GM21529 (cell line): ENCODE measurements at regions not wholly inside any gene's neighbourhood (a gene's known extent, or its start where the extent isn't known, plus 50 kb on each side); places are given as distances from the start of the nearest gene placed in this dataset.

Experiments used
- ATAC-seq: cut with Tn5 transposase; IDR thresholded peaks from one replicate; pipeline ENCODE4 v1.9.1; 2021; ENCODE audit not compliant: unreplicated experiment

GRCh38 chr12:125222876-125223275 lies 157.6 kb downstream of the AACS start:
- no peak for ATAC-seq

- ATAC-seq = no peak
These were observed 160.4 kb downstream of the AACS start for GRCh38 chr12:125225641-125226040.

- ATAC-seq = no peak
These were observed 163.5 kb downstream of the AACS start for GRCh38 chr12:125228519-125229260.

GRCh38 chr12:125229878-125230530 lies 164.8 kb downstream of the AACS start:
- no peak for ATAC-seq

GRCh38 chr12:125233319-125233718 lies 168.1 kb downstream of the AACS start:
- no peak for ATAC-seq

GRCh38 chr12:125239563-125239962 lies 174.3 kb downstream of the AACS start:
- no peak for ATAC-seq

GRCh38 chr12:125240717-125241116 lies 175.5 kb downstream of the AACS start:
- ATAC-seq = no peak

GRCh38 chr12:125243811-125244210 lies 178.6 kb downstream of the AACS start:
- ATAC-seq = no peak

- no peak for ATAC-seq
These were observed 179.1 kb downstream of the AACS start for GRCh38 chr12:125244338-125244737.

GRCh38 chr12:125245581-125246557 lies 180.6 kb downstream of the AACS start:
- no peak for ATAC-seq

- no peak for ATAC-seq
These were observed 182.2 kb downstream of the AACS start for GRCh38 chr12:125247477-125247876.

GRCh38 chr12:125249066-125249824 lies 184.0 kb downstream of the AACS start:
- ATAC-seq = no peak

GRCh38 chr12:125249932-125250331 lies 184.7 kb downstream of the AACS start:
- no peak for ATAC-seq

GRCh38 chr12:125254236-125254635 lies 189.0 kb downstream of the AACS start:
- no peak for ATAC-seq

GRCh38 chr12:125254856-125255255 lies 189.6 kb downstream of the AACS start:
- ATAC-seq = no peak

GRCh38 chr12:125255935-125256633 lies 190.8 kb downstream of the AACS start:
- ATAC-seq = no peak

- no peak for ATAC-seq
These were observed 191.3 kb downstream of the AACS start for GRCh38 chr12:125256634-125256936.

GRCh38 chr12:125259178-125259867 lies 194.1 kb downstream of the AACS start:
- no peak for ATAC-seq

- ATAC-seq = no peak
These were observed 197.6 kb downstream of the AACS start for GRCh38 chr12:125262851-125263250.

GRCh38 chr12:125263385-125263784 lies 198.2 kb downstream of the AACS start:
- ATAC-seq = no peak
